Stomach (tissue), 8 donors: ENCODE measurements at regions not wholly inside any gene's neighbourhood (a gene's known extent, or its start where the extent isn't known, plus 50 kb on each side); places are given as distances from the start of the nearest gene placed in this dataset.

Experiments
- DNase-seq, 2 donors: peaks; one replicate each; pipeline versions ENCODE4 v3.0.0 to v3.0.0-alpha.2; 2013 to 2019
- H3K27ac ChIP-seq, 5 donors: fragments of 200-600 bp in 4 of 5; sonication (generic) in 4 of 5; one replicate each; pipeline ENCODE4 v1.5.1; 2013 to 2019; ENCODE audit warnings: mild to moderate bottlenecking in 1 of 5, moderate library complexity in 1 of 5
- H3K27me3 ChIP-seq, 3 donors: fragments of 200-600 bp; sonication (generic); one replicate each; pipeline ENCODE4 v1.5.1; 2017 to 2019; ENCODE audit warnings: mixed run types in 1 of 3
- H3K36me3 ChIP-seq, 4 donors: fragments of 200-600 bp; sonication (generic); 1 replicate in 3 of 4; 2 replicates in 1 of 4; pipeline ENCODE4 v1.5.1; 2016 to 2019
- H3K4me1 ChIP-seq, 4 donors: fragments of 200-600 bp; sonication (generic); one replicate each; pipeline ENCODE4 v1.5.1; 2016 to 2019
- H3K4me3 ChIP-seq, 4 donors: fragments of 200-600 bp; sonication (generic) in 3 of 4; one replicate each; pipeline ENCODE4 v1.5.1; 2016 to 2019; ENCODE audit warnings: mild to moderate bottlenecking in 1 of 4
- H3K9me3 ChIP-seq, 4 donors: fragments of 200-600 bp; sonication (generic); one replicate each; pipeline ENCODE4 v1.5.1; 2016 to 2019
- CTCF ChIP-seq, 7 experiments: fragments of 450-650 bp in 4 of 7; fragments of 200-600 bp in 3 of 7; sonication (generic) in 3 of 7; IDR thresholded peaks; one replicate each; pipeline ENCODE4 v1.5.1; 2016 to 2019; ENCODE audit warnings: antibody characterized with exemption in 7 of 7, control low read depth in 2 of 7, mild to moderate bottlenecking in 1 of 7
- EP300 ChIP-seq: sonication (generic); formaldehyde crosslinking; IDR thresholded peaks from one replicate; pipeline ENCODE4 v1.6.1; 2017; ENCODE audit warnings: antibody characterized with exemption
- POLR2A ChIP-seq, 4 donors: fragments of 450-650 bp; IDR thresholded peaks; one replicate each; pipeline ENCODE4 v1.6.1; 2016; ENCODE audit warnings: antibody characterized with exemption in 4 of 4, control low read depth in 2 of 4, mild to moderate bottlenecking in 1 of 4, moderate library complexity in 1 of 4
- POLR2AphosphoS5 ChIP-seq, 3 donors: sonication (generic); formaldehyde crosslinking; IDR thresholded peaks; one replicate each; pipeline ENCODE4 v1.6.1; 2016; ENCODE audit warnings: antibody characterized with exemption in 3 of 3
- WGBS, 5 donors: extraction: QIAGEN DNeasy Blood & Tissue Kit in 3 of 5; methylation state at CpG; one replicate each; pipeline versions ENCODE4 v1.1.5 to v1.1.7; 2013 to 2018; 5-methylcytosine and 5-hydroxymethylcytosine counted together
- intact Hi-C: fragments of 100-400 bp; cut with DNase I; formaldehyde crosslinking; loops from one replicate; pipeline ENCODE4 v1.15.1; 2023; ENCODE audit warnings: low total_unique reads
- donor health status: healthy with polysubstance abuse.
- donor health status: Bipolar disorder and iron deficiency.
- donor health status: healthy.

GRCh38 chr20:21028436-21028835 is 77.7 kb downstream of the LINC00237 start:
- Histone ChIP-seq H3K4me1 (no peaks in the 10 kb centered on the region), H3K27me3 (peaks cover 0 to 12% (median 0%) of the 10 kb centered on the region in 3 donors), H3K4me3 (no peak overlapping the region), H3K27ac (no peak overlapping the region), H3K9me3 (no peaks in the 10 kb centered on the region), H3K36me3 (no peaks in the 10 kb centered on the region)
- no peak for DNase-seq
- WGBS, 5 donors = 14 to 29% (median 23%) methylated on average over 3 of the region's 3 CpGs
- intact Hi-C loops = no loop called here
- TF ChIP-seq EP300 = no peak
- TF ChIP-seq POLR2A (IDR thresholded peaks at IDR 0.05) = no peak
- no peak for TF ChIP-seq CTCF (IDR thresholded peaks at IDR 0.05)
- TF ChIP-seq POLR2AphosphoS5 (IDR thresholded peaks at IDR 0.05) = no peak

- no peak for TF ChIP-seq EP300
- no peak for TF ChIP-seq CTCF (IDR thresholded peaks at IDR 0.05)
- no peak for TF ChIP-seq POLR2AphosphoS5 (IDR thresholded peaks at IDR 0.05)
- TF ChIP-seq POLR2A (IDR thresholded peaks at IDR 0.05) = no peak
- H3K4me3 ChIP-seq = no peak overlapping the region
- H3K27ac ChIP-seq = no peak overlapping the region
- H3K27me3 ChIP-seq = peaks cover 0 to 12% (median 0%) of the 10 kb centered on the region in 3 donors
- DNase-seq = no peak
- no peaks in the 10 kb centered on the region for H3K4me1 ChIP-seq
- H3K9me3 ChIP-seq = no peaks in the 10 kb centered on the region
- H3K36me3 ChIP-seq = no peaks in the 10 kb centered on the region
- WGBS, 5 donors = 70 to 79% (median 71%) methylated on average over 7 of the region's 7 CpGs
- intact Hi-C loops = no loop called here
Observed at GRCh38 chr20:21027569-21027968, 78.6 kb downstream of the LINC00237 start.

- DNase-seq = peak in 1 of 2 donors; percentile 8
- intact Hi-C loops = no loop called here
- H3K27me3 ChIP-seq = peaks cover 0 to 12% (median 0%) of the 10 kb centered on the region in 3 donors
- 60 to 78% (median 67%) methylated on average over 6 of the region's 6 CpGs for WGBS, 5 donors
- H3K27ac ChIP-seq = no peak overlapping the region
- H3K4me1 ChIP-seq = no peaks in the 10 kb centered on the region
- H3K36me3 ChIP-seq = no peaks in the 10 kb centered on the region
- no peaks in the 10 kb centered on the region for H3K9me3 ChIP-seq
- no peak overlapping the region for H3K4me3 ChIP-seq
- TF ChIP-seq POLR2A (IDR thresholded peaks at IDR 0.05) (no peak), POLR2AphosphoS5 (IDR thresholded peaks at IDR 0.05) (no peak), EP300 (no peak), CTCF (IDR thresholded peaks at IDR 0.05) (no peak)
Observed at GRCh38 chr20:21026951-21027350, 79.2 kb downstream of the LINC00237 start.

- Histone ChIP-seq H3K9me3 (no peaks in the 10 kb centered on the region), H3K27me3 (peaks cover 0 to 26% (median 10%) of the 10 kb centered on the region in 3 donors), H3K36me3 (no peaks in the 10 kb centered on the region), H3K4me3 (no peak overlapping the region), H3K4me1 (peaks cover 0 to 7% (median 0%) of the 10 kb centered on the region in 4 donors), H3K27ac (no peak overlapping the region)
- no peak for DNase-seq
- intact Hi-C loops = no loop called here
- 81 to 86% (median 85%) methylated on average over 3 of the region's 3 CpGs for WGBS, 5 donors
- TF ChIP-seq POLR2AphosphoS5 (IDR thresholded peaks at IDR 0.05) (no peak), EP300 (no peak), CTCF (IDR thresholded peaks at IDR 0.05) (no peak), POLR2A (IDR thresholded peaks at IDR 0.05) (no peak)
Observed at GRCh38 chr20:21024420-21024819, 81.7 kb downstream of the LINC00237 start.
